Astrocyte of the hippocampus (primary cell): ENCODE measurements at regions not wholly inside any gene's neighbourhood (a gene's known extent, or its start where the extent isn't known, plus 50 kb on each side); places are given as distances from the start of the nearest gene placed in this dataset.
"Not testable (repeated sequence)": the region's sequence is repeated elsewhere in the genome, so short reads cannot be mapped to it uniquely, and the experiment has no call there.

Experiments
- DNase-seq: peaks from one replicate; pipeline ENCODE4 v3.0.0; 2011; ENCODE audit warnings: low read depth, low spot score

DNA sequence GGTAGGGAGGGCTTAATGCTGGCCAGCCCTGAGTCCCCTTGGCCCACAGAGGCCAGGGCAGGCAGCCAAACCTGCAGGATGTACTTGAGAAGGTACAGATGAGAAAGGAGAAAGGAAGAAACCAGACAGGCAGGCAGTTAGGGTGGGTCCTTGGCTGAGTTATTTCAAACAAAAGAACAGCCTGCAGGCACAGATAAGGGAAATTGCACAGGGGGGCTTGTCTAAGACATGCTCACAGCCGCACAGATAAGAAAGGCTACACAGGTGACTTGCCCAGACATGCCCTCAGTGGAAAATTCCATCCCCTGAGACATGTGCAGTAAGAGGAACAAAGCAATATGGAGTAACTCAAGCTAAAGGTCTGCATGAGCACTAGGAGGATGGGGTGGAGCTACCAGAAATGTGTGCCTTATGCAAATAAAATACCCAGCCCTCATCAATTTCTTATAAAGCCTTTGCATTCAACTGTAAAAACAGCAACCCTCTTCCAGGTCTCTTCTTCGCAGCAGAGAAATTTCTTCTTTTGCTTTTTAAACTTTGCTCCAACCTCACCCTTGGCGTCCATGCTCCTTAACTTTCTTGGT, 158.2 kb upstream of the RGS6 start:
- DNase-seq, result no peak

GRCh38 chr14:71776471-71777360, 155.5 kb upstream of the RGS6 start:
- peak; percentile 49 for DNase-seq

- no peak for DNase-seq
These were observed 152.2 kb upstream of the RGS6 start for GRCh38 chr14:71780075-71780474.

- no peak for DNase-seq
These were observed 151.4 kb upstream of the RGS6 start for GRCh38 chr14:71780822-71781221.

DNA sequence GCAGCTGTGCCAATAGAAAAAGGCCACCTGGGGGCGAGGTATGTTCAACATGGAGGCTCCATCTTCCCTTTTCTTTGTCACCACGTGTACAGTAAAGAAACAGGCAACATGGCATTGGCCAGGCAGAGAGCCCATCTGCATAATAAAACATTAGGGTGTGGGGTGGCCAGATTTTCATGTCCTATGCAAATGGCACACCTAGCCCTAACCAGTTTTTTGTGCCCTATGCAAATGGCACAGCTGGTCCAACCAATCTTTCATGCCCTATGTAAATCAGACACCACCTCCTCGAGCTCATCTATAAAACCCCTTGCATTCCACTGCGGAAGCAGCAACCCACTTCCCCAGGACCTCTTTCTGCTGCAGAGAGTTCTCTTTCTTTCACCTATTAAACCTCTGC, 149.1 kb upstream of the RGS6 start:
- no peak for DNase-seq

DNA sequence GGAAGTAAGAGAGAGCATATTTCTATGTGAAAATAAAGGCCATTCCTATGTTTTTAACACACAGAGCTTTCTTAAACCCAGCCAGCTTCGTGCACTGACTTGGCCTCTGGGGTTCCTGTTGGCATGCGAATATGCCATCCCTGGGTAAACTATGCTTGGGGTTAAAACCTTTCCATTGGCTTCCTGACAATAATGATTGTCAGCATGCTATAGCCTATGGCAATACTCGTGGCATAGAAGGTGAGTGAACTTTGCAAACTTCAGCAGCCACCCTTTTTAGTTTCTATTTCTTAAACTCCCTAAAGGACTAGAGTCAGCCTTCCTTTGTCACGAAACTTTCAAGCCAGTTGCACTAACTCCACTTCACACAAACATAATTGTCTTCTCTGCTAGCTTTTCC, 148.4 kb upstream of the RGS6 start:
- DNase-seq, result no peak

DNA sequence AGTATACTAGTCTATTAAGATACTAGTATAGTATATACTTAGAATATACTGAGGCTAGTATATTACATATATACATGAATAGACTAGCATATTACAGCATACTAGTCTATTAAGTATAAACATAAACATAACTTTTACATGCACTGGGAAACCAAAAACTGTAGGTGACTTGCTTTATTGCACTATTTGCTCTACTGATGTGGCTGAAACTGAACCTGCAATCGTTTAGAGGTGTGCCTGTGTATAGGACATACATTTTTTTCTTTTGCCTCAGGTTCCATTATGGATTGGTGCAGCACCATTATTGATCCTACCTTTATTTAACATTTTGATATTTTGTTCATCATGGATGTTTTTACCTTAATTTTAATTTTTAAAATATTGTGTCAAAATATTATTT, 143.2 kb upstream of the RGS6 start:
- no peak for DNase-seq

DNA sequence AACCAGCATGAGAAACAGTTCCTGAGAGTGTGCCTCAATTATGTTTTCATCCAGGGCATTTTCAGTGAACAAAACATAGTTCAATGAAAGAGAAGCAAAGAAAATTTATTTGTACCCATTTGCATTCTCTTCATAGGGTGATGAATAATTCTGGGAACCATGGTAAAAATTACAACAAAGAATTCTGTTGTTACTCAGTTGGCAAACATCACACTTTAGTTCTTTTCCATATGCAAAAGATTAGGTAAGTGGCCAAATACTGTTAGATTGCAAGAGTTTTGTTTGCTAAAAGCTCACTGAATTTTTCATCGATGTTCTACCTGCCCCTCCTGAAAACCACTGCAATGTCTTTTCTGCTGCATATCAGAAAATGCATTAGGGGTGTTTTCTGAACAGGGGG, 132.4 kb upstream of the RGS6 start:
- peak; percentile 34 for DNase-seq

GRCh38 chr14:71800878-71801277, 131.4 kb upstream of the RGS6 start:
- no peak for DNase-seq

DNA sequence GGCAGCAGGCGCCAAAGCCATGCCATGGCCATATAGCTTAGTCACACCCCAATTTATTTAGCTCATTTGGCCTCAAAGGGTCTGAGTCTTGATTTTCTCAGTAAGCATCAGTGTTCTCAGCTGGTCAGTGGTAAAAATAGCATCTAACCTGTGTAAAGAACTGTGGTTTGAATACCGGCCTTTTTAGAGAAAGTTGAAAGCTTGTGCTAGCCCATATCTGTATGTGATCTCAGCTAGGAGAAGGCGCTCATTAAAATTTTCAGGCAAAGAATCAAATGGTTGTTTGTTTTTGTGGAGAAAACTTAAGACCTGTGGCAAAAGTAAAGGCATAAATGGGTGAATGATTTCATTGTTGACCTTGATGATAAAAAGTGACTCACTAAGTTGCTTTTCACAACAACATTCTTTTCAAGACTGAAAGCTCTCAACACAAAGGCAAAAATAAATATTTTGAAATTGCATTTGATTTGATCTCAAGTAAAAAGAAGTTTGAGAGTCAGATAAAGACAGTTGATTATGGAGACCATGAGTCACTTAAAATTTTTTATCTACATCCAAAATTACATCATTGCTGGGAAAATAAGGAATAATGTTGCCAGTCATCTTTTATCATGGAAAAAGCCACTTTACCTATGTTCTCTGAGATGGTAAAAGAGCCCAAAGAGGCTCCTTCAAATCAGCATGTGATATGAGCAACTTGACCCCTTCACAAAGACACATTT, 128.5 kb upstream of the RGS6 start:
- peak; percentile 93 for DNase-seq

- no peak for DNase-seq
These were observed 127.2 kb upstream of the RGS6 start for GRCh38 chr14:71804992-71805391.

DNA sequence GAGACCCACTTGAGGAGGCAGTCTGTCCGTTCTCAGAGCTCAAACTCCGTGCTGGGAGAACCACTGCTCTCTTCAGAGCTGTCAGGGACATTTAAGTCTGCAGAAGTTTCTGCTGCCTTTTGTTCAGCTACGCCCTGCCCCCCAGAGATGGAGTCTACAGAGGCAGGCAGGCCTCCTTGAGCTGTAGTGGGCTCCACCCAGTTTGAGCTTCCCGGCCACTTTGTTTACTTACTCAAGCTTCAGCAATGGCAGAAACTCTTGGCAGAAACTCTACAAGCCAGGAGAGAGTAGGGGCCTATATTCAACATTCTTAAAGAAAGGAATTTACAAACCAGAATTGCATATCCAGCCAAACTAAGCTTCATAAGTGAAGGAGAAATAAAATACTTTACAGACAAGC, 125.2 kb upstream of the RGS6 start:
- peak; percentile 63 for DNase-seq

DNA sequence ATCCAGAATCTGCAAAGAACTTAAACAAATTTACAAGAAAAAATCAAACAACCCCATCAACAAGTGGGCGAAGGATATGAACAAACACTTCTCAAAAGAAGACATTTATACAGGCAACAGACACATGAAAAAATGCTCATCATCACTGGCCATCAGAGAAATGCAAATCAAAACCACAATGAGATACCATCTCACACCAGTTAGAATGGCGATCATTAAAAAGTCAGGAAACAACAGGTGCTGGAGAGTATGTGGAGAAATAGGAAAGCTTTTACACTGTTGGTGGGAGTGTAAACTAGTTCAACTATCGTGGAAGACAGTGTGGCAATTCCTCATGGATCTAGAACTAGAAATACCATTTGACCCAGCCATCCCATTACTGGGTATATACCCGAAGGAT, 121.4 kb upstream of the RGS6 start:
- DNase-seq, result not testable (repeated sequence)

GRCh38 chr14:71812693-71813092, 119.5 kb upstream of the RGS6 start:
- no peak for DNase-seq

GRCh38 chr14:71815110-71815509, 117.1 kb upstream of the RGS6 start:
- no peak for DNase-seq

DNA sequence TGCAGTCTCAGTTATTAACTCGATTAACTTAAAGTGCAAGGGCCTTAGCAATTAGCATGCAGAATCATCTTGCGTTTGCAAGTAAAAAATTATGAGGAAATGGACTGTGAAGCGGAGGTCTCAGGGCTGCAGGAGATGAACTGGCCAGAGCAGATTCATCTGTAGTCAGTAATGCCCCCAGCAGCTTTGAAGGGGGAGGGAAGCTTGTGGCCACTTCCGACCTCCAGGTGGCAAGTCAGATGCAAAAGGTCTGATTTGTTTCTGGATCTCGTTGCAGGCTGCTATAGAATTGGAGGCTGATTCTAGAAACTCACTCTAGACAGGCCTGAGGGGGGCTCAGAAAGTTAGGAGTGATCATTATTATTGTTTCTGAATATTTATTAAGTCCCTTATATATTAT, 107.4 kb upstream of the RGS6 start:
- no peak for DNase-seq

GRCh38 chr14:71833476-71833875, 98.8 kb upstream of the RGS6 start:
- no peak for DNase-seq

- DNase-seq, result no peak
These were observed 97.7 kb upstream of the RGS6 start for GRCh38 chr14:71834284-71835204.

- DNase-seq, result peak; percentile 12
These were observed 80.0 kb upstream of the RGS6 start for GRCh38 chr14:71852181-71852580.

- DNase-seq, result peak; percentile 84
These were observed 76.7 kb upstream of the RGS6 start for GRCh38 chr14:71855399-71856036.
